ENCODE measurements at regions not wholly inside any gene's neighbourhood (a gene's known extent, or its start where the extent isn't known, plus 50 kb on each side); places are given as distances from the start of the nearest gene placed in this dataset.

- TF ChIP-seq EP300 (IDR thresholded peaks at IDR 0.05; ENCODE audit: borderline replicate concordance in 1 of 2, low read depth in 1 of 2, low read length in 1 of 2) (no peak), MEF2A (IDR thresholded peaks at IDR 0.05; ENCODE audit: borderline replicate concordance, low read depth) (no peak), RCOR1 (IDR thresholded peaks at IDR 0.05; ENCODE audit: low read length) (no peak)
These were observed 245.5 kb upstream of the DDHD1 start for GRCh38 chr14:53398616-53399015.
